Gastroesophageal sphincter (tissue), 4 donors: ENCODE measurements at regions not wholly inside any gene's neighbourhood (a gene's known extent, or its start where the extent isn't known, plus 50 kb on each side); places are given as distances from the start of the nearest gene placed in this dataset.

Experiments
- ATAC-seq: fragments of 150-250 bp; one replicate; pipeline ENCODE4 v1.9.1; 2016; ENCODE audit warnings: mild to moderate bottlenecking, moderate library complexity
- H3K27ac ChIP-seq, 4 donors: fragments of 200-600 bp; sonication (generic) in 3 of 4; 1 replicate in 3 of 4; 2 replicates in 1 of 4; pipeline ENCODE4 v1.5.1; 2016 to 2019
- H3K27me3 ChIP-seq: fragments of 200-600 bp; sonication (generic); one replicate; pipeline ENCODE4 v1.5.1; 2019
- H3K36me3 ChIP-seq, 2 donors: fragments of 200-600 bp; sonication (generic); one replicate each; pipeline ENCODE4 v1.5.1; 2019; ENCODE audit warnings: control low read depth in 1 of 2
- H3K4me1 ChIP-seq, 3 donors: fragments of 200-600 bp; sonication (generic); 1 replicate in 2 of 3; 2 replicates in 1 of 3; pipeline ENCODE4 v1.5.1; 2016 to 2019; ENCODE audit warnings: control low read depth in 2 of 3
- H3K4me3 ChIP-seq, 2 donors: fragments of 200-600 bp; sonication (generic); one replicate each; pipeline ENCODE4 v1.5.1; 2019; ENCODE audit warnings: mild to moderate bottlenecking in 1 of 2, moderate library complexity in 1 of 2
- H3K9me3 ChIP-seq, 3 donors: fragments of 200-600 bp; sonication (generic); one replicate each; pipeline ENCODE4 v1.5.1; 2017 to 2019; ENCODE audit warnings: control low read depth in 2 of 3
- EP300 ChIP-seq: sonication (generic); formaldehyde crosslinking; IDR thresholded peaks from one replicate; pipeline ENCODE4 v1.6.1; 2017; ENCODE audit warnings: antibody characterized with exemption, mild to moderate bottlenecking
- POLR2A ChIP-seq, 2 donors: fragments of 450-650 bp; IDR thresholded peaks; one replicate each; pipeline ENCODE4 v1.6.1; 2017; ENCODE audit warnings: antibody characterized with exemption in 2 of 2, mild to moderate bottlenecking in 2 of 2, moderate library complexity in 1 of 2
- POLR2AphosphoS5 ChIP-seq: sonication (generic); formaldehyde crosslinking; IDR thresholded peaks from one replicate; pipeline ENCODE4 v1.6.1; 2017; ENCODE audit warnings: antibody characterized with exemption
- WGBS, 2 donors: methylation state at CpG; one replicate each; pipeline ENCODE4 v1.1.5; 2018; ENCODE audit warnings: low coverage in 1 of 2; 5-methylcytosine and 5-hydroxymethylcytosine counted together
- TF ChIP-seq, protein P1 (sequence below), 4 experiments: fragments of 200-600 bp in 2 of 4; fragments of 450-650 bp in 2 of 4; sonication (generic) in 1 of 4; IDR thresholded peaks; one replicate each; pipeline ENCODE4 v1.5.1; 2017 to 2019; ENCODE audit warnings: antibody characterized with exemption in 4 of 4, mild to moderate bottlenecking in 2 of 4, moderate library complexity in 2 of 4

DNA sequence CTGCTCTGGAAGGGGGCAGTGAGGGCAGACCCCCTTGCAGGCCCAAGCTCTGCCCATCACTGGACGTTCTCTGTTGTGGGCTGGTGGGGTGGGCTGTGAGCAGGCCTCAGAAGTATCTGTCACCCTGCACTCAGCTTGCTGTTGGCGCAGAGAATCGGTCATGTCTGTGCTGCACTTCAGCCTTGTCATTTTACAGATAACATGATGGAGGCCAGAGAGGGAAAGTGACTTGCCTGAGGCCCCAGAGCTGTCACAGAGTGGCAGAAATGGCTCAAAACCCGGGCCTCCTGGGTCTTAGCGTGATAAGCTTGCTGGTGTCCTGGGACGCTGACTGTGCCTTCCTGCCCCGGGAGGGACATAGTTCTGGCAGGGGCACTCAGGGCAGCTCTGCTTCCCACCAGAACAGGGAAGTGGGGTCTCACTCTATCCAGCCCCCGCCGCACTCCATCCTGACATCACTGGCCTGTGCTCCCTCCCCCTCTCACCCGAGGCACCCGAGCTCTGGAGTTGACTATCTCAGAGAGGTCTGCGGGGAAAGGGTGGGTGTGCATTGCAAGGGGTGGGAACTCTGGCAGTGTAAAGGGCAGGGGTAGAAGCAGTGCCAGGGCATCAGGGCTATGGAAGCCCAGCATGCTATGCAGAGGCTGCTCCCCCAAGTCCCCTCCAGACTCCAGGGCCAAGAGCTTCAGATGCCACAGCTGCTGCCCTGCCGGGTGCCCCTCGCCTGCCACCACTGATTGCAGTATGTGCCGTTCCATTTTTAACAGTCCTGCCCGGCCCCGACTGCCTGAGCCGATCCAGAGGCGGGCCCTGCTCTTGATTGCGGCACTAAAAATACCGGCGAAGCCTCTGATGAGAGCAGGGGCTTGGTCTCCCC, 50.4 kb upstream of the NECTIN1 start:
- Histone ChIP-seq H3K4me1 (peaks cover 0 to 10% (median 0%) of the 10 kb centered on the region in 3 donors), H3K27ac (no peak overlapping the region), H3K9me3 (peaks cover 0 to 16% (median 0%) of the 10 kb centered on the region in 3 donors), H3K36me3 (no peaks in the 10 kb centered on the region), H3K27me3 (peaks cover 25% of the 10 kb centered on the region), H3K4me3 (no peak overlapping the region)
- 53% methylated on average over 8 of the region's 22 CpGs; no CpG with 5 or more reads in 1 of the 2 donors for WGBS, 2 donors
- no peak for ATAC-seq
- TF ChIP-seq POLR2AphosphoS5 (no peak), POLR2A (IDR thresholded peaks at IDR 0.05) (no peak), EP300 (no peak)
- TF ChIP-seq, protein P1, sequence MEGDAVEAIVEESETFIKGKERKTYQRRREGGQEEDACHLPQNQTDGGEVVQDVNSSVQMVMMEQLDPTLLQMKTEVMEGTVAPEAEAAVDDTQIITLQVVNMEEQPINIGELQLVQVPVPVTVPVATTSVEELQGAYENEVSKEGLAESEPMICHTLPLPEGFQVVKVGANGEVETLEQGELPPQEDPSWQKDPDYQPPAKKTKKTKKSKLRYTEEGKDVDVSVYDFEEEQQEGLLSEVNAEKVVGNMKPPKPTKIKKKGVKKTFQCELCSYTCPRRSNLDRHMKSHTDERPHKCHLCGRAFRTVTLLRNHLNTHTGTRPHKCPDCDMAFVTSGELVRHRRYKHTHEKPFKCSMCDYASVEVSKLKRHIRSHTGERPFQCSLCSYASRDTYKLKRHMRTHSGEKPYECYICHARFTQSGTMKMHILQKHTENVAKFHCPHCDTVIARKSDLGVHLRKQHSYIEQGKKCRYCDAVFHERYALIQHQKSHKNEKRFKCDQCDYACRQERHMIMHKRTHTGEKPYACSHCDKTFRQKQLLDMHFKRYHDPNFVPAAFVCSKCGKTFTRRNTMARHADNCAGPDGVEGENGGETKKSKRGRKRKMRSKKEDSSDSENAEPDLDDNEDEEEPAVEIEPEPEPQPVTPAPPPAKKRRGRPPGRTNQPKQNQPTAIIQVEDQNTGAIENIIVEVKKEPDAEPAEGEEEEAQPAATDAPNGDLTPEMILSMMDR (IDR thresholded peaks at IDR 0.05): no peak
